Large intestine (tissue), 3 donors: ENCODE measurements at regions not wholly inside any gene's neighbourhood (a gene's known extent, or its start where the extent isn't known, plus 50 kb on each side); places are given as distances from the start of the nearest gene placed in this dataset.

Source experiments
- DNase-seq, 2 donors: peaks; one replicate each; pipeline versions ENCODE4 v3.0.0 to v3.0.0-alpha.2; 2013
- H3K27ac ChIP-seq: one replicate; pipeline ENCODE4 v1.5.1; 2013; ENCODE audit warnings: low read length
- H3K27me3 ChIP-seq: 2 replicates; pipeline ENCODE4 v1.6.1; 2013; ENCODE audit warnings: low read length; ENCODE audit not compliant: control insufficient read depth, insufficient read depth
- H3K36me3 ChIP-seq: 2 replicates; pipeline ENCODE4 v1.6.1; 2013; ENCODE audit warnings: low read length; ENCODE audit not compliant: control insufficient read depth, insufficient read depth
- H3K4me1 ChIP-seq: one replicate; pipeline ENCODE4 v1.6.1; 2013; ENCODE audit warnings: low read length; ENCODE audit not compliant: control insufficient read depth, insufficient read depth
- H3K4me3 ChIP-seq: one replicate; pipeline ENCODE4 v1.5.1; 2013; ENCODE audit warnings: low read length
- H3K9me3 ChIP-seq: one replicate; pipeline ENCODE4 v1.6.1; 2013; ENCODE audit warnings: mild to moderate bottlenecking, low read depth, low read length, moderate library complexity; ENCODE audit not compliant: control insufficient read depth
- WGBS: methylation state at CpG from one replicate; pipeline ENCODE4 v1.1.5; 2013; ENCODE audit warnings: low lambda C conversion rate; ENCODE audit not compliant: insufficient coverage; 5-methylcytosine and 5-hydroxymethylcytosine counted together

- no peaks in the 10 kb centered on the region for H3K4me1 ChIP-seq
- no peak overlapping the region for H3K27ac ChIP-seq
- peaks cover 9% of the 10 kb centered on the region for H3K9me3 ChIP-seq
- no peaks in the 10 kb centered on the region for H3K27me3 ChIP-seq
- no CpG with 5 or more reads among the region's 15 CpGs for WGBS
- H3K4me3 ChIP-seq = no peak overlapping the region
- no peaks in the 10 kb centered on the region for H3K36me3 ChIP-seq
- no peak for DNase-seq
Measured at GRCh38 chr16:88323546-88324330, 59.0 kb upstream of the ZNF469 start.

DNA sequence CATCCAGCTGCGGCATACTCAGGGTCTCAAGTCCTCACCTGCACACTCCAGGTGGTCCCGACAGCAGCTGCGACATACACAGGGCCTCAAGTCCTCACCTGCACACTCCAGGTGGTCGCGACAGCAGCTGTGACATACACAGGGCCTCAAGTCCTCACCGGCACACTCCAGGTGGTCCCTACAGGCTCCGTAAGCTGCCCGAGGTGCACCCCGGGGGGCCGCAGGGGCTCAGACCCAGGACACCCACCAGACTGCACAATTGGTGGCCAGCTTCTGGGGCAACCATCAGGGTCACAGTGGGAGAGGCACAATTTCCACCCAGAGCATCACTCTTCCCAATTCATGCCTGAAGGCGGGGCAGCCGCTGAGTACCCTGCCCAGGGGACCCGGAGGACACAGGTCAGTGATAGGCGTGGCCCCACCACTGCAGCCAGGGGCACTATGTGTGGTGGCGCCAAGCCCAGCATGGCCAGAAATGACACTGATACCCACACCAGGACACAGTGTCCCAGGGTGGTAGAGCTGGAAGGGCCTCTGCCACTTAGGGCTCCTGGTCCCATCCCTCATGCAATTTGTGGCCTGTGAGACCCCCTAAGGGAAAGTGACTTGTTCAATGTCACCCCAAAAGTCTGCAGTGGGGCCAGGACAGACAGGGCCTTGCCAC is 57.5 kb upstream of the ZNF469 start:
- Histone ChIP-seq H3K4me1 (no peaks in the 10 kb centered on the region), H3K9me3 (peaks cover 9% of the 10 kb centered on the region), H3K36me3 (no peaks in the 10 kb centered on the region), H3K27ac (no peak overlapping the region), H3K27me3 (no peaks in the 10 kb centered on the region), H3K4me3 (no peak overlapping the region)
- DNase-seq = no peak
- WGBS = no CpG with 5 or more reads among the region's 15 CpGs

DNA sequence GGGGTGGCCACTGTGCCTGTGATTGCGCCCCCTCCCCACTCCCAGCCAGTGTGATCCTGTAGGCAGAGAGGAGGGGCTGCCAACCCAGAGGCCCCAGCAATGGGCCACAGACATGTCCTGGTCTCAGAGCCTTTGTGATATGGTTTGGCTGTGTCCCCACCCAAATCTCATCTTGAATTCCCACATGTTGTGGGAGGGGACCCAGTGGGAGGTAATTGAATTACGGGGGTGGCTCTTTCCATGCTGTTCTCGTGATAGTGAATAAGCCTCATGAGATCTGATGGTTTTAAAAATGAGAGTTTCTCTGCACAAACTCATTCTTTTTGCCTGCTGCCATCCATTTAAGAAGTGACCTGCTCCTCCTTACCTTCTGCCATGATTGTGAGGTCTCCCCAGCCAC is 56.8 kb upstream of the ZNF469 start:
- no peaks in the 10 kb centered on the region for H3K27me3 ChIP-seq
- H3K36me3 ChIP-seq = no peaks in the 10 kb centered on the region
- no CpG with 5 or more reads among the region's 3 CpGs for WGBS
- no peaks in the 10 kb centered on the region for H3K4me1 ChIP-seq
- H3K27ac ChIP-seq = no peak overlapping the region
- no peak overlapping the region for H3K4me3 ChIP-seq
- DNase-seq = no peak
- peaks cover 7% of the 10 kb centered on the region for H3K9me3 ChIP-seq

DNA sequence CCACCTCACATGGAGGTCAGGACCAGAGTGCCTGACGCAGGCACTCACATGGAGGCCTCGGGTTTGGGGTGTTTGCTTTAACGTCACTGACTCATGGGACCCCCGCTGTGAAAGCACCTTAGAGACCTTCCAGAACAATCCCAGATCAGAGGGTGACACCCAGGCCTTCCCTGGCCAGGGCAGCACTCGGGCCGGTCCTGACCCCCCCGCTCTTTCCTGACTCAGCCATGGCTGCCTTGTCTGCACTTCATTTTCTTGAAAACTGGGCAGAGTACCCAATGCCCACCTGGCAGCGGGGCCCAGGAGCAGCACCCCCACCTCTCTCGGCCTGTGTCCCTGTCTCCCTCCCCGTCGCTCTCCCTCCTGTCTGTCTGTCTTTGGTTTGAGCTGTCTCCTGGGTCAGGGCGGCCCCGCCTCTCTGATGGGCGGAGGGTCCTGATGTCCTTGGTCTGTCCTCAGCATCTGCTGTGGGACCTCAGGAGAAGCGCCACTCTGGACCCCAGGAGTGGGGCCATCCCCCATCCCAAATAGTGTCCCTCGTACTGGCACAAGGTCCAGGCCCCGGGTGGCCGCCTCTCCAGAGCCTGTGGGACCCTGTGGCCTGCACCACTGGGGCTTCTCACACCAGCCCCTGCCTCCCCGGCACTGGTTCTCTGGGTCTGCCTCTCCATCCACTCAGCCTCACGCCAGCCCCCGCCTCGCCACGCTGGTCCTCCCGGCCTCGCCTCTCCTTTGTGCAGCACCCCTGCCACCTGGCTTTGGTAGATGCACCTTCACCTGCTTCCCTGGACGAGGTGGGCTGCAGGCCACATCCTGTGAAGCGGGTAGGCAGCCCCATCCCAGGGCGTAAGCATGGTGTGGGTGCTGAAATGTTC is 55.9 kb upstream of the ZNF469 start:
- no CpG with 5 or more reads among the region's 28 CpGs for WGBS
- Histone ChIP-seq H3K27ac (no peak overlapping the region), H3K36me3 (no peaks in the 10 kb centered on the region), H3K4me3 (no peak overlapping the region), H3K4me1 (no peaks in the 10 kb centered on the region), H3K9me3 (peaks cover 10% of the 10 kb centered on the region), H3K27me3 (no peaks in the 10 kb centered on the region)
- DNase-seq = no peak

GRCh38 chr16:88327561-88328312 is 55.0 kb upstream of the ZNF469 start:
- Histone ChIP-seq H3K9me3 (peaks cover 5% of the 10 kb centered on the region), H3K4me3 (no peak overlapping the region), H3K27me3 (no peaks in the 10 kb centered on the region), H3K36me3 (no peaks in the 10 kb centered on the region), H3K4me1 (no peaks in the 10 kb centered on the region), H3K27ac (no peak overlapping the region)
- DNase-seq = no peak
- no CpG with 5 or more reads among the region's 36 CpGs for WGBS

DNA sequence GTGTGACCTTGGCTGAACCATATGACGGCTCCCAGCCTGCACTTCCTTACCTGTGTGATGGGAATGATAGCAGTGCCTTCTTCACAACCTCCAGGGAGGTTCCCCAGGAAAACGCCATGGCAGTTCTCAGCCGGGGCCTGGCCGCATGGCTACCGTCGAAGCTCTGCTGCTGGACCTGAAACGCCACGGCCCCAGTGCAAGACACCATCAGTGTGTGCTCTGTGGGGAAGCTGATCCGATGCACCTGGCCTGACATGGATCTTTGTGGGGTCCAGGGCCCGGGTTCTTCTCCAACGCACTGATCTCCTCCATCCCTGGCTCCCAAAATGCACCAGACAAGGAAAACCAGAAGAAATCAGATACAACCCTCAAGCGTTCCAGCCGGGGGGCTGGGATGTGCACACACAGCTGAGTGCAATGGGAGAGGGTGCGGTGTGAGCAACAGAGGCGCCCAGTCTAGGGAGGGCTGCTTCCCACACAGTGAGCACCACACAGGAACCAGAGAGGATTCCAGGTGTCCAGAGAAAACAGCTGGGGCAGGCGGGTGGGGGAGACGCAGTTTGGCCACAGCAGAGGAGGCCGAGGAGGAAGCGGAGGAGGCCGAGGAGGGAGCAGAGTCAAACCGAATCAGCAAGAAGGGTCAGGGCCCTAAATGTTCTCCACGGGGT is 54.3 kb upstream of the ZNF469 start:
- Histone ChIP-seq H3K36me3 (no peaks in the 10 kb centered on the region), H3K4me1 (no peaks in the 10 kb centered on the region), H3K27me3 (no peaks in the 10 kb centered on the region), H3K9me3 (peaks cover 5% of the 10 kb centered on the region), H3K4me3 (no peak overlapping the region), H3K27ac (no peak overlapping the region)
- 100% methylated on average over 1 of the region's 22 CpGs for WGBS
- DNase-seq = no peak

DNA sequence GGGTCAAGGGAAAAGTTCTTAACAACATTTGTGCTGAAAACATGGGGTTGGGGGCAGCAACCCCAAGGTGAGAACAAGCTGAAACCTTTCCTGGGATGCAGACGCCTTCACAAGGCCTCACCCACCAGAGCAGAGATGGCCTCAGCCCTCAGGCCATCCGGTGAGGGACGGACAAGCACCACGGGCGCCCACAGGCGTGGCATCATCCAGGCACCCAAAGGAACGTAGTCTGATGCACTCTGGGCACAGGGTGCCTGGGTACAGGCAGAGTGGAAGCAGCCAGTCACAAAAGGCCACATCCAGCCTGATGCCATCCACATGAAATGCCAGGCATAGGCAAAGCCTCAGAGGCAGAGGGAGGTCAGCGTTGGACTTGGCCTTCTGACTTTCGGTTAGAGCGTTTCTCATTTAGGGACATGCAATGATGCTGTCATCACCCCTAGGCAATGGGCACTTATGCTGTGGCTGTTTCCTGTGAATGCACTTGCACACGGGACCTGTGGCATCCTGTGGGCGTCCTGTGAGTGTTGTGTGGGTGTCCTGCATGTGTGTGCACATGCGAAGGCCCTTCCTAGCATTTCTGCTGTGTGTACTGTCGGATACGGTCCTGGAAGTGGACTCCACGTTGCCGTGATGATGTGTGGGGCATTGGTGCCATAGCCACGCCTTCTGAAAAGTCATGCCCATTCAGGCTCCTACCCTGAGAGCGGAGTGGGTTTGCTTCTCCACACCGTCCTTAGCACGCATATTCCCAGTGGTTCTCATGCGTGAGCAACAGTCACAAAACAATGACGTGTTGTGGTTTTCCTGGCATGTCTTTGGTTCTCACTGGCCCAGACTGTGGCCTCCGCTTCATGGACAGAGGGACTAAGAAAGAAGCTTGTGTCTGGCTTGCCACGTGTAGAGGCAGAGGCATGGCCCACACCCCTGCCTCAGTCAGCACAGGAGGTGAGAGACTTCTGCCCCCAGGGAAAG is 52.7 kb upstream of the ZNF469 start:
- no peak overlapping the region for H3K4me3 ChIP-seq
- peaks cover 5% of the 10 kb centered on the region for H3K27me3 ChIP-seq
- peaks cover 5% of the 10 kb centered on the region for H3K9me3 ChIP-seq
- H3K4me1 ChIP-seq = no peaks in the 10 kb centered on the region
- no peak for DNase-seq
- no peak overlapping the region for H3K27ac ChIP-seq
- no CpG with 5 or more reads among the region's 25 CpGs for WGBS
- H3K36me3 ChIP-seq = no peaks in the 10 kb centered on the region

DNA sequence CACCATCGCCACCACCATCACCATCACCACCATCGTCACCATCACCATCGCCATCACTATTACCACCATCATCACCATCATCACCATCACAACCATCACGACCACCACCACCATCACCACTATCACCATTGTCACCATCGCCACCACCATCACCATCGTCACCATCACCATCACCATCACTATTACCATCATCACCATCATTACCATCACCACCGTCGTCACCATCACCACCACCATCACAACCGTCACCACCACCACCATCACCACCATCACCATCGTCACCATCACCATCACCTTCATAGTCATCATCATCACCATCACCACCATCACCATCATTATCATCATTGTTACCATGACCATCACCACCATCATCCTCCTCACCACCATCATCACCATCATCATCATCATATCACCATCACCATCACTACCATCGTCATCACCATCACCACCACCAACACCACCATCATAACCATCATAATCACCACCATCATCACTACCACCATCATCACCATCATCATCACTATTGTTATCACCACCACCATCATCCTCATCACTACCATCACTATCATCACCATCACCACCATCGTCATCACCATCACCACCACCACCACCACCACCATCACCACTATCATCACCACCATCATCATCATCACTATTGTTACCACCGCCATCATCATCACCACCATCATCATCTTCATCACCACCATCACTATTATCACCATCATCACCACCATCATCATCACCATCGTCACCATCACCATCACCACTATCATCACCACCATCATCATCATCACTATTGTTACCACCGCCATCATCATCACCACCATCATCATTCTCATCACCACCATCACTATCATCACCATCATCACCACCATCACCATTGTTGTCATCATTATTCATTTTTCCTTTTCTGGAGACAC is 51.5 kb upstream of the ZNF469 start:
- peaks cover 5% of the 10 kb centered on the region for H3K9me3 ChIP-seq
- DNase-seq = no peak
- no peaks in the 10 kb centered on the region for H3K4me1 ChIP-seq
- 93% methylated on average over 10 of the region's 15 CpGs for WGBS
- no peak overlapping the region for H3K27ac ChIP-seq
- no peaks in the 10 kb centered on the region for H3K36me3 ChIP-seq
- no peak overlapping the region for H3K4me3 ChIP-seq
- peaks cover 5% of the 10 kb centered on the region for H3K27me3 ChIP-seq
